Neural cell (in vitro differentiated cells): ENCODE measurements at regions not wholly inside any gene's neighbourhood (a gene's known extent, or its start where the extent isn't known, plus 50 kb on each side); places are given as distances from the start of the nearest gene placed in this dataset.

Experiments used
- H2AFZ ChIP-seq: fragments of 200-600, 300-800 bp; sonication (generic), shearing (Covaris generic); 2 replicates; pipeline ENCODE4 v1.6.0; 2014; ENCODE audit warnings: low read depth, mild to moderate bottlenecking, antibody characterized with exemption, low read length, moderate library complexity
- H3F3A ChIP-seq: fragments of 200-600 bp; shearing (Covaris generic); 2 replicates; pipeline ENCODE4 v1.6.1; 2016; ENCODE audit warnings: mild to moderate bottlenecking, moderate library complexity, mixed read lengths, antibody characterized with exemption, low read length; ENCODE audit not compliant: insufficient read depth, poor library complexity, severe bottlenecking
- H3K27ac ChIP-seq: fragments of 200-600, 300-800 bp; sonication (generic), shearing (Covaris generic); 2 replicates; pipeline ENCODE4 v1.5.1; 2014; ENCODE audit warnings: mild to moderate bottlenecking, low read length, moderate library complexity
- H3K27me3 ChIP-seq: fragments of 300-800, 200-600 bp; sonication (generic), shearing (Covaris generic); 2 replicates; pipeline ENCODE4 v1.6.0; 2014; ENCODE audit warnings: mild to moderate bottlenecking, low read depth, low read length, moderate library complexity; ENCODE audit not compliant: insufficient read depth
- H3K36me3 ChIP-seq: fragments of 300-800, 200-600 bp; sonication (generic), shearing (Covaris generic); 2 replicates; pipeline ENCODE4 v1.5.1; 2014; ENCODE audit warnings: mild to moderate bottlenecking, antibody characterized with exemption, low read length, moderate library complexity; ENCODE audit not compliant: insufficient read depth
- H3K4me2 ChIP-seq: fragments of 300-800, 200-600 bp; sonication (generic), shearing (Covaris generic); 2 replicates; pipeline ENCODE4 v1.6.0; 2014; ENCODE audit warnings: mild to moderate bottlenecking, low read length
- H3K4me3 ChIP-seq: fragments of 300-800, 200-600 bp; sonication (generic), shearing (Covaris generic); 2 replicates; pipeline ENCODE4 v1.5.1; 2014; ENCODE audit warnings: mild to moderate bottlenecking, low read length, moderate library complexity
- H3K79me2 ChIP-seq: fragments of 200-600 bp; shearing (Covaris generic); replicated peaks from 2 replicates; pipeline ENCODE4 v1.6.0; 2014; ENCODE audit warnings: mild to moderate bottlenecking, low read length, moderate library complexity; ENCODE audit not compliant: insufficient read depth
- H3K9ac ChIP-seq: fragments of 300-800, 200-600 bp; sonication (generic), shearing (Covaris generic); 2 replicates; pipeline ENCODE4 v1.6.1; 2016; ENCODE audit warnings: mild to moderate bottlenecking, low read length, mixed read lengths
- H3K9me2 ChIP-seq: fragments of 200-600 bp; shearing (Covaris generic); 2 replicates; pipeline ENCODE4 v1.6.1; 2016; ENCODE audit warnings: mild to moderate bottlenecking, low read length, mixed read lengths; ENCODE audit not compliant: insufficient read depth
- H3K9me3 ChIP-seq: fragments of 200-600, 300-800 bp; sonication (generic), shearing (Covaris generic); 2 replicates; pipeline ENCODE4 v1.6.1; 2016; ENCODE audit warnings: mild to moderate bottlenecking, mixed run types, low read length, moderate library complexity, mixed read lengths
- H4K20me1 ChIP-seq: fragments of 200-600 bp; shearing (Covaris generic); 2 replicates; pipeline ENCODE4 v1.6.1; 2016; ENCODE audit warnings: mild to moderate bottlenecking, mixed run types; ENCODE audit not compliant: insufficient read depth
- EP300 ChIP-seq: fragments of 450-650 bp; conservative IDR thresholded peaks from 2 replicates; pipeline ENCODE4 v1.6.1; 2014; ENCODE audit warnings: antibody characterized with exemption, mild to moderate bottlenecking, moderate library complexity; ENCODE audit not compliant: poor library complexity, severe bottlenecking
- EZH2 ChIP-seq: fragments of 200-600, 300-800 bp; shearing (Covaris generic), sonication (generic); IDR thresholded peaks from 2 replicates; pipeline ENCODE4 v1.6.1; 2014; ENCODE audit warnings: antibody characterized with exemption, low read length, borderline replicate concordance, mild to moderate bottlenecking; ENCODE audit not compliant: insufficient read depth, poor library complexity, severe bottlenecking
- MXI1 ChIP-seq: fragments of 450-650 bp; conservative IDR thresholded peaks from 2 replicates; pipeline ENCODE4 v1.6.1; 2014; ENCODE audit warnings: antibody characterized with exemption, mild to moderate bottlenecking; ENCODE audit not compliant: poor library complexity, severe bottlenecking
- POLR2AphosphoS5 ChIP-seq: IDR thresholded peaks from 2 replicates; pipeline ENCODE4 v1.6.1; 2012
- RAD21 ChIP-seq: fragments of 450-650 bp; conservative IDR thresholded peaks from 2 replicates; pipeline ENCODE4 v1.6.1; 2014; ENCODE audit warnings: antibody characterized with exemption, mild to moderate bottlenecking, moderate library complexity
- SMC3 ChIP-seq: fragments of 450-650 bp; conservative IDR thresholded peaks from 2 replicates; pipeline ENCODE4 v1.6.1; 2014; ENCODE audit warnings: antibody characterized with exemption, mild to moderate bottlenecking, moderate library complexity; ENCODE audit not compliant: poor library complexity
- TAF1 ChIP-seq: IDR thresholded peaks from 2 replicates; pipeline ENCODE4 v1.6.1; 2012; ENCODE audit warnings: low read depth
- TF ChIP-seq, protein P1 (sequence below): IDR thresholded peaks from 2 replicates; pipeline ENCODE4 v1.6.1; 2012; ENCODE audit warnings: borderline replicate concordance
- TF ChIP-seq, protein P2 (sequence below): fragments of 450-650 bp; IDR thresholded peaks from 2 replicates; pipeline ENCODE4 v1.5.1; 2014; ENCODE audit warnings: antibody characterized with exemption, mild to moderate bottlenecking, moderate library complexity; ENCODE audit not compliant: poor library complexity, severe bottlenecking

DNA sequence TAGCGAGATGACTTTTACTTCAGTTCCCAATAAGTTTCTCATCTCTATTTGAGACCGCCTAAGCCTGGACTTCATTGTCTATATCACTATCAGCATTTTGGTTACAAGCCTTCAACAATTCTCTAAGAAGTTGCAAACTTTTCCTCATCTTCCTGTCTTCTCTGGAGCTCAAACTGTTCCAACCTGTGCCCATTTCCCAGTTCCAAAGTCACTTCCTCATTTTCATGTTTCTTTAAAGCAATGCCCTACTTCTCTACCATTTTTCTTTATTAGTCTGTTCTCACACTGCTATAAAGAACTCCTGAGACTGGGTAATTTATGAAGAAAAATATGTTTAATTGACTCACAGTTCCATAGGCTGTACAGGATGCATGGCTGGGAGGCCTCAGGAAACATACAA lies 251.9 kb downstream of the TECRL start:
- no peak overlapping the region for H3K9ac ChIP-seq
- H3K79me2 ChIP-seq: no peaks in the 10 kb centered on the region
- H3K27ac ChIP-seq: no peak overlapping the region
- H3K4me2 ChIP-seq: no peak overlapping the region
- no peak overlapping the region for H3K4me3 ChIP-seq
- no peaks in the 10 kb centered on the region for H3K36me3 ChIP-seq
- no peak for TF ChIP-seq EP300
- no peak for TF ChIP-seq MXI1
- no peak for TF ChIP-seq RAD21
- TF ChIP-seq SMC3: no peak
- TF ChIP-seq TAF1: no peak
- no peak for TF ChIP-seq EZH2
- TF ChIP-seq POLR2AphosphoS5: no peak
- TF ChIP-seq, protein P1, sequence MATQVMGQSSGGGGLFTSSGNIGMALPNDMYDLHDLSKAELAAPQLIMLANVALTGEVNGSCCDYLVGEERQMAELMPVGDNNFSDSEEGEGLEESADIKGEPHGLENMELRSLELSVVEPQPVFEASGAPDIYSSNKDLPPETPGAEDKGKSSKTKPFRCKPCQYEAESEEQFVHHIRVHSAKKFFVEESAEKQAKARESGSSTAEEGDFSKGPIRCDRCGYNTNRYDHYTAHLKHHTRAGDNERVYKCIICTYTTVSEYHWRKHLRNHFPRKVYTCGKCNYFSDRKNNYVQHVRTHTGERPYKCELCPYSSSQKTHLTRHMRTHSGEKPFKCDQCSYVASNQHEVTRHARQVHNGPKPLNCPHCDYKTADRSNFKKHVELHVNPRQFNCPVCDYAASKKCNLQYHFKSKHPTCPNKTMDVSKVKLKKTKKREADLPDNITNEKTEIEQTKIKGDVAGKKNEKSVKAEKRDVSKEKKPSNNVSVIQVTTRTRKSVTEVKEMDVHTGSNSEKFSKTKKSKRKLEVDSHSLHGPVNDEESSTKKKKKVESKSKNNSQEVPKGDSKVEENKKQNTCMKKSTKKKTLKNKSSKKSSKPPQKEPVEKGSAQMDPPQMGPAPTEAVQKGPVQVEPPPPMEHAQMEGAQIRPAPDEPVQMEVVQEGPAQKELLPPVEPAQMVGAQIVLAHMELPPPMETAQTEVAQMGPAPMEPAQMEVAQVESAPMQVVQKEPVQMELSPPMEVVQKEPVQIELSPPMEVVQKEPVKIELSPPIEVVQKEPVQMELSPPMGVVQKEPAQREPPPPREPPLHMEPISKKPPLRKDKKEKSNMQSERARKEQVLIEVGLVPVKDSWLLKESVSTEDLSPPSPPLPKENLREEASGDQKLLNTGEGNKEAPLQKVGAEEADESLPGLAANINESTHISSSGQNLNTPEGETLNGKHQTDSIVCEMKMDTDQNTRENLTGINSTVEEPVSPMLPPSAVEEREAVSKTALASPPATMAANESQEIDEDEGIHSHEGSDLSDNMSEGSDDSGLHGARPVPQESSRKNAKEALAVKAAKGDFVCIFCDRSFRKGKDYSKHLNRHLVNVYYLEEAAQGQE: no peak
- TF ChIP-seq, protein P2, sequence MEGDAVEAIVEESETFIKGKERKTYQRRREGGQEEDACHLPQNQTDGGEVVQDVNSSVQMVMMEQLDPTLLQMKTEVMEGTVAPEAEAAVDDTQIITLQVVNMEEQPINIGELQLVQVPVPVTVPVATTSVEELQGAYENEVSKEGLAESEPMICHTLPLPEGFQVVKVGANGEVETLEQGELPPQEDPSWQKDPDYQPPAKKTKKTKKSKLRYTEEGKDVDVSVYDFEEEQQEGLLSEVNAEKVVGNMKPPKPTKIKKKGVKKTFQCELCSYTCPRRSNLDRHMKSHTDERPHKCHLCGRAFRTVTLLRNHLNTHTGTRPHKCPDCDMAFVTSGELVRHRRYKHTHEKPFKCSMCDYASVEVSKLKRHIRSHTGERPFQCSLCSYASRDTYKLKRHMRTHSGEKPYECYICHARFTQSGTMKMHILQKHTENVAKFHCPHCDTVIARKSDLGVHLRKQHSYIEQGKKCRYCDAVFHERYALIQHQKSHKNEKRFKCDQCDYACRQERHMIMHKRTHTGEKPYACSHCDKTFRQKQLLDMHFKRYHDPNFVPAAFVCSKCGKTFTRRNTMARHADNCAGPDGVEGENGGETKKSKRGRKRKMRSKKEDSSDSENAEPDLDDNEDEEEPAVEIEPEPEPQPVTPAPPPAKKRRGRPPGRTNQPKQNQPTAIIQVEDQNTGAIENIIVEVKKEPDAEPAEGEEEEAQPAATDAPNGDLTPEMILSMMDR: no peak
- no peaks in the 10 kb centered on the region for H3F3A ChIP-seq
- H3K27me3 ChIP-seq: no peaks in the 10 kb centered on the region
- H3K9me2 ChIP-seq: peaks cover 3% of the 10 kb centered on the region
- H2AFZ ChIP-seq: no peak overlapping the region
- H3K9me3 ChIP-seq: no peaks in the 10 kb centered on the region
- no peaks in the 10 kb centered on the region for H4K20me1 ChIP-seq

DNA sequence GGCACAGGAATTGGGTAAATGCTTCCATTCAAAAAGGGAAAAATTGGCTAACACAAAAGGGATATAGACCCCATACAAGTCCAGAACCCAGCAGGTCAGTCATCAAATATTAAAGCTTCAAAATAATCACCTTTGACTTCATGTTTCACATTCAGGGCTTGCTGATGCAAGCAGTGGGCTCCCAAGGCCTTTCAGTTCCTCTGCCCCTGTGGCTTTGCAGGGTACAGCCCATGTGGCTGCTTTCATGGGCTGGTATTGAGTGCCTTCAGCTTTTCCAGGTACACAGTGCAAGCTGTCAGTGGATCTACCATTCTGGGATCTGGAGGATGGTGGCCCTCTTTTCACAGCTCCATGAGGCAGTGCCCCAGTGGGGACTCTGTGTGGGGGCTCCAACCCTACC lies 253.0 kb downstream of the TECRL start:
- H4K20me1 ChIP-seq: no peaks in the 10 kb centered on the region
- no peaks in the 10 kb centered on the region for H3K27me3 ChIP-seq
- no peaks in the 10 kb centered on the region for H3K9me3 ChIP-seq
- H3K36me3 ChIP-seq: no peaks in the 10 kb centered on the region
- H3K27ac ChIP-seq: no peak overlapping the region
- H3K9ac ChIP-seq: no peak overlapping the region
- H3K79me2 ChIP-seq: no peaks in the 10 kb centered on the region
- H2AFZ ChIP-seq: no peak overlapping the region
- H3K4me2 ChIP-seq: no peak overlapping the region
- TF ChIP-seq TAF1 (no peak), POLR2AphosphoS5 (no peak), EZH2 (no peak), RAD21 (no peak), SMC3 (no peak), MXI1 (no peak)
- peaks cover 3% of the 10 kb centered on the region for H3K9me2 ChIP-seq
- no peak overlapping the region for H3K4me3 ChIP-seq
- no peaks in the 10 kb centered on the region for H3F3A ChIP-seq

DNA sequence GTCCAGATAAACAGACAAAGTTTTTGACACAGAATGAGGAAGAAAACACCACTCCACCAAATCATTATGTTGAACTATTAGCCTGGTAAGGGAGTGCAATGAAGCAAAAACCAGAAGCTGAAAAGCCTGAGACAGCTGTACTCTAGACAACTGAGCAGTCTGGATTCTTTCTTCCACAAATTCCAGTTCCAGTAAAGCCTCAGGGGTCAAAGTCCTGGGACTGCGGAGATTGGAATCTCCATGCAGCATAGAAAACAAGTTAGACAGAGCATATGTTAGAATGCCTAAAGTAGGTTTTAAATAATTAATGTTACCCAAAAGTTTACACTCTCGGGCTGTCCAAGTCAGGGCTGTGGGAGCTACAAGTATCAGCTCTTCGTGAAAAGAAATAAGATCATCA lies 263.2 kb downstream of the TECRL start:
- H3K27ac ChIP-seq: no peak overlapping the region
- no peak for TF ChIP-seq EZH2
- no peak for TF ChIP-seq POLR2AphosphoS5
- no peak for TF ChIP-seq RAD21
- TF ChIP-seq TAF1: no peak
- TF ChIP-seq MXI1: no peak
- TF ChIP-seq EP300: no peak
- TF ChIP-seq, protein P2: no peak
- TF ChIP-seq, protein P1: no peak
- no peak for TF ChIP-seq SMC3
- no peak overlapping the region for H3K4me2 ChIP-seq
- H3K4me3 ChIP-seq: no peak overlapping the region
- no peaks in the 10 kb centered on the region for H3K36me3 ChIP-seq
- H3K9me3 ChIP-seq: no peaks in the 10 kb centered on the region
- H3K9me2 ChIP-seq: no peaks in the 10 kb centered on the region
- H3F3A ChIP-seq: no peaks in the 10 kb centered on the region
- no peak overlapping the region for H2AFZ ChIP-seq
- H3K9ac ChIP-seq: no peak overlapping the region
- no peaks in the 10 kb centered on the region for H3K79me2 ChIP-seq
- no peaks in the 10 kb centered on the region for H4K20me1 ChIP-seq
- no peaks in the 10 kb centered on the region for H3K27me3 ChIP-seq
